Neural cell (in vitro differentiated cells): ENCODE measurements at regions not wholly inside any gene's neighbourhood (a gene's known extent, or its start where the extent isn't known, plus 50 kb on each side); places are given as distances from the start of the nearest gene placed in this dataset.

Source experiments
- H2AFZ ChIP-seq: fragments of 200-600, 300-800 bp; sonication (generic), shearing (Covaris generic); 2 replicates; pipeline ENCODE4 v1.6.0; 2014; ENCODE audit warnings: low read depth, mild to moderate bottlenecking, antibody characterized with exemption, low read length, moderate library complexity
- H3F3A ChIP-seq: fragments of 200-600 bp; shearing (Covaris generic); 2 replicates; pipeline ENCODE4 v1.6.1; 2016; ENCODE audit warnings: mild to moderate bottlenecking, moderate library complexity, mixed read lengths, antibody characterized with exemption, low read length; ENCODE audit not compliant: insufficient read depth, poor library complexity, severe bottlenecking
- H3K27ac ChIP-seq: fragments of 200-600, 300-800 bp; sonication (generic), shearing (Covaris generic); 2 replicates; pipeline ENCODE4 v1.5.1; 2014; ENCODE audit warnings: mild to moderate bottlenecking, low read length, moderate library complexity
- H3K27me3 ChIP-seq: fragments of 300-800, 200-600 bp; sonication (generic), shearing (Covaris generic); 2 replicates; pipeline ENCODE4 v1.6.0; 2014; ENCODE audit warnings: mild to moderate bottlenecking, low read depth, low read length, moderate library complexity; ENCODE audit not compliant: insufficient read depth
- H3K36me3 ChIP-seq: fragments of 300-800, 200-600 bp; sonication (generic), shearing (Covaris generic); 2 replicates; pipeline ENCODE4 v1.5.1; 2014; ENCODE audit warnings: mild to moderate bottlenecking, antibody characterized with exemption, low read length, moderate library complexity; ENCODE audit not compliant: insufficient read depth
- H3K4me2 ChIP-seq: fragments of 300-800, 200-600 bp; sonication (generic), shearing (Covaris generic); 2 replicates; pipeline ENCODE4 v1.6.0; 2014; ENCODE audit warnings: mild to moderate bottlenecking, low read length
- H3K4me3 ChIP-seq: fragments of 300-800, 200-600 bp; sonication (generic), shearing (Covaris generic); 2 replicates; pipeline ENCODE4 v1.5.1; 2014; ENCODE audit warnings: mild to moderate bottlenecking, low read length, moderate library complexity
- H3K79me2 ChIP-seq: fragments of 200-600 bp; shearing (Covaris generic); replicated peaks from 2 replicates; pipeline ENCODE4 v1.6.0; 2014; ENCODE audit warnings: mild to moderate bottlenecking, low read length, moderate library complexity; ENCODE audit not compliant: insufficient read depth
- H3K9ac ChIP-seq: fragments of 300-800, 200-600 bp; sonication (generic), shearing (Covaris generic); 2 replicates; pipeline ENCODE4 v1.6.1; 2016; ENCODE audit warnings: mild to moderate bottlenecking, low read length, mixed read lengths
- H3K9me2 ChIP-seq: fragments of 200-600 bp; shearing (Covaris generic); 2 replicates; pipeline ENCODE4 v1.6.1; 2016; ENCODE audit warnings: mild to moderate bottlenecking, low read length, mixed read lengths; ENCODE audit not compliant: insufficient read depth
- H3K9me3 ChIP-seq: fragments of 200-600, 300-800 bp; sonication (generic), shearing (Covaris generic); 2 replicates; pipeline ENCODE4 v1.6.1; 2016; ENCODE audit warnings: mild to moderate bottlenecking, mixed run types, low read length, moderate library complexity, mixed read lengths
- H4K20me1 ChIP-seq: fragments of 200-600 bp; shearing (Covaris generic); 2 replicates; pipeline ENCODE4 v1.6.1; 2016; ENCODE audit warnings: mild to moderate bottlenecking, mixed run types; ENCODE audit not compliant: insufficient read depth
- EP300 ChIP-seq: fragments of 450-650 bp; conservative IDR thresholded peaks from 2 replicates; pipeline ENCODE4 v1.6.1; 2014; ENCODE audit warnings: antibody characterized with exemption, mild to moderate bottlenecking, moderate library complexity; ENCODE audit not compliant: poor library complexity, severe bottlenecking
- EZH2 ChIP-seq: fragments of 200-600, 300-800 bp; shearing (Covaris generic), sonication (generic); IDR thresholded peaks from 2 replicates; pipeline ENCODE4 v1.6.1; 2014; ENCODE audit warnings: antibody characterized with exemption, low read length, borderline replicate concordance, mild to moderate bottlenecking; ENCODE audit not compliant: insufficient read depth, poor library complexity, severe bottlenecking
- MXI1 ChIP-seq: fragments of 450-650 bp; conservative IDR thresholded peaks from 2 replicates; pipeline ENCODE4 v1.6.1; 2014; ENCODE audit warnings: antibody characterized with exemption, mild to moderate bottlenecking; ENCODE audit not compliant: poor library complexity, severe bottlenecking
- POLR2AphosphoS5 ChIP-seq: IDR thresholded peaks from 2 replicates; pipeline ENCODE4 v1.6.1; 2012
- RAD21 ChIP-seq: fragments of 450-650 bp; conservative IDR thresholded peaks from 2 replicates; pipeline ENCODE4 v1.6.1; 2014; ENCODE audit warnings: antibody characterized with exemption, mild to moderate bottlenecking, moderate library complexity
- SMC3 ChIP-seq: fragments of 450-650 bp; conservative IDR thresholded peaks from 2 replicates; pipeline ENCODE4 v1.6.1; 2014; ENCODE audit warnings: antibody characterized with exemption, mild to moderate bottlenecking, moderate library complexity; ENCODE audit not compliant: poor library complexity
- TAF1 ChIP-seq: IDR thresholded peaks from 2 replicates; pipeline ENCODE4 v1.6.1; 2012; ENCODE audit warnings: low read depth
- TF ChIP-seq, protein P1 (sequence below): IDR thresholded peaks from 2 replicates; pipeline ENCODE4 v1.6.1; 2012; ENCODE audit warnings: borderline replicate concordance
- TF ChIP-seq, protein P2 (sequence below): fragments of 450-650 bp; IDR thresholded peaks from 2 replicates; pipeline ENCODE4 v1.5.1; 2014; ENCODE audit warnings: antibody characterized with exemption, mild to moderate bottlenecking, moderate library complexity; ENCODE audit not compliant: poor library complexity, severe bottlenecking

DNA sequence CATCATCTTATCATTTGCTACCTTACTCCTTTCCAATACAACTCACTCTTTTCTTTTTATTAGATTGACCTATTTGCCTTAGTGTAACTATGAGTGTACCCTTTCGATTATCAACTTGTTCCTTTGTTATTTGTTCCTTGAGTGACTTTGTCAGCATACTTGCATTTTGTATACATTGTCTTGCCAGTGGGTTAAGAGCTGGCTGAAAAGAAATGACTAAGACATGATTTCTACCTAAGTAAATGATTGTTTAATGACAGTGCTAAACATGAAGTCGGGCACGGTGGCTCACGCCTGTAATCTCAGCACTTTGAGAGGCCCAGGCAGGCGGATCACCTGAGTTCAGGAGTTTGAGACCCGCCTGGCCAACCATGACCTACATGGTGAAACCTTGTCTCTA is 1042.3 kb downstream of the TBL1XR1 start:
- H3K4me3 ChIP-seq: no peak overlapping the region
- no peaks in the 10 kb centered on the region for H3K9me3 ChIP-seq
- no peak overlapping the region for H2AFZ ChIP-seq
- H3F3A ChIP-seq: no peaks in the 10 kb centered on the region
- H3K9ac ChIP-seq: no peak overlapping the region
- H4K20me1 ChIP-seq: no peaks in the 10 kb centered on the region
- H3K4me2 ChIP-seq: no peak overlapping the region
- TF ChIP-seq, protein P1, sequence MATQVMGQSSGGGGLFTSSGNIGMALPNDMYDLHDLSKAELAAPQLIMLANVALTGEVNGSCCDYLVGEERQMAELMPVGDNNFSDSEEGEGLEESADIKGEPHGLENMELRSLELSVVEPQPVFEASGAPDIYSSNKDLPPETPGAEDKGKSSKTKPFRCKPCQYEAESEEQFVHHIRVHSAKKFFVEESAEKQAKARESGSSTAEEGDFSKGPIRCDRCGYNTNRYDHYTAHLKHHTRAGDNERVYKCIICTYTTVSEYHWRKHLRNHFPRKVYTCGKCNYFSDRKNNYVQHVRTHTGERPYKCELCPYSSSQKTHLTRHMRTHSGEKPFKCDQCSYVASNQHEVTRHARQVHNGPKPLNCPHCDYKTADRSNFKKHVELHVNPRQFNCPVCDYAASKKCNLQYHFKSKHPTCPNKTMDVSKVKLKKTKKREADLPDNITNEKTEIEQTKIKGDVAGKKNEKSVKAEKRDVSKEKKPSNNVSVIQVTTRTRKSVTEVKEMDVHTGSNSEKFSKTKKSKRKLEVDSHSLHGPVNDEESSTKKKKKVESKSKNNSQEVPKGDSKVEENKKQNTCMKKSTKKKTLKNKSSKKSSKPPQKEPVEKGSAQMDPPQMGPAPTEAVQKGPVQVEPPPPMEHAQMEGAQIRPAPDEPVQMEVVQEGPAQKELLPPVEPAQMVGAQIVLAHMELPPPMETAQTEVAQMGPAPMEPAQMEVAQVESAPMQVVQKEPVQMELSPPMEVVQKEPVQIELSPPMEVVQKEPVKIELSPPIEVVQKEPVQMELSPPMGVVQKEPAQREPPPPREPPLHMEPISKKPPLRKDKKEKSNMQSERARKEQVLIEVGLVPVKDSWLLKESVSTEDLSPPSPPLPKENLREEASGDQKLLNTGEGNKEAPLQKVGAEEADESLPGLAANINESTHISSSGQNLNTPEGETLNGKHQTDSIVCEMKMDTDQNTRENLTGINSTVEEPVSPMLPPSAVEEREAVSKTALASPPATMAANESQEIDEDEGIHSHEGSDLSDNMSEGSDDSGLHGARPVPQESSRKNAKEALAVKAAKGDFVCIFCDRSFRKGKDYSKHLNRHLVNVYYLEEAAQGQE: no peak
- TF ChIP-seq SMC3: no peak
- TF ChIP-seq POLR2AphosphoS5: no peak
- TF ChIP-seq MXI1: no peak
- no peak for TF ChIP-seq EZH2
- no peaks in the 10 kb centered on the region for H3K9me2 ChIP-seq
- no peaks in the 10 kb centered on the region for H3K36me3 ChIP-seq
- H3K27me3 ChIP-seq: no peaks in the 10 kb centered on the region
- H3K27ac ChIP-seq: no peak overlapping the region
- H3K79me2 ChIP-seq: no peaks in the 10 kb centered on the region

DNA sequence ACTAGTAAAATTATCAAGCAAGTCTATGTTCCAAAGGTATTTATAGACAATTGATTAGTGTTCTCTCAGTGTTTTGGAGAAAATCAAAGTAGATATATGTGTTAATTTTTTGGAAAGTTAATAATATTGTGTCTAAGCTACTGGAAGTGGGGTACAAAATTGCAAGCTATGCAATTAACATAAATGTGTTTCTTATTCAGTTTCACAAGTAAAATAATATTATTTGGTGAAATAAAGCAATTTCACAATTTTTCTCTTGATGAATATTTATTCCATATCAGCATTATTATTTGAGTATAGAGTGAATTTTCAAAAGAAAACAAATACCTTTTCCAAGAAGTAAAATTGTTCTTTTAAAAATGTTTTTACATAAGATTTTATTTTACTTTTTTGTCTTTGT is 1047.7 kb downstream of the TBL1XR1 start:
- no peaks in the 10 kb centered on the region for H3K36me3 ChIP-seq
- H3F3A ChIP-seq: no peaks in the 10 kb centered on the region
- no peak overlapping the region for H3K4me2 ChIP-seq
- H3K27me3 ChIP-seq: no peaks in the 10 kb centered on the region
- no peak overlapping the region for H3K9ac ChIP-seq
- TF ChIP-seq, protein P1: no peak
- H2AFZ ChIP-seq: no peak overlapping the region
- no peaks in the 10 kb centered on the region for H3K9me3 ChIP-seq
- no peaks in the 10 kb centered on the region for H4K20me1 ChIP-seq
- no peak overlapping the region for H3K4me3 ChIP-seq
- H3K27ac ChIP-seq: no peak overlapping the region
- H3K79me2 ChIP-seq: no peaks in the 10 kb centered on the region
- no peaks in the 10 kb centered on the region for H3K9me2 ChIP-seq

DNA sequence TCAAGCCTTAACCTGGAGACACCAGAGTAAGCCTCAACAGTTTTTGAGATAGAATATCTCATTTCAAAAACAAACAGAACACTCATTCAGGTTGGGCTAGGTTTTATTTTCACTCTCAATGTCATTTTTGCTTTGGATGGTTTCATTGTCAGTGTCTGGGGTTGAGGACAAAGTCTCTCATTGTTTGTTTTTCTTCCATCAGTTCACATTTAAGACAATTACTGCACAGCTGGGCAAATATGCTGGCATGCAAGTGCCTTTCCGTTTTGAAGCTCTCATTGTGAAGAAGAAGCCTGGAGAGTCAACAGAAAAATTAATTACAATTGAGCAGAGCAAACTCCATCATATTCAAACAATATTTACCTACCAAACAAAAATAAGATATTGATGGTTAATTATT is 1050.0 kb downstream of the TBL1XR1 start:
- H3K27me3 ChIP-seq: no peaks in the 10 kb centered on the region
- H3K9ac ChIP-seq: no peak overlapping the region
- H3K4me2 ChIP-seq: no peak overlapping the region
- H2AFZ ChIP-seq: no peak overlapping the region
- no peak overlapping the region for H3K4me3 ChIP-seq
- TF ChIP-seq, protein P2, sequence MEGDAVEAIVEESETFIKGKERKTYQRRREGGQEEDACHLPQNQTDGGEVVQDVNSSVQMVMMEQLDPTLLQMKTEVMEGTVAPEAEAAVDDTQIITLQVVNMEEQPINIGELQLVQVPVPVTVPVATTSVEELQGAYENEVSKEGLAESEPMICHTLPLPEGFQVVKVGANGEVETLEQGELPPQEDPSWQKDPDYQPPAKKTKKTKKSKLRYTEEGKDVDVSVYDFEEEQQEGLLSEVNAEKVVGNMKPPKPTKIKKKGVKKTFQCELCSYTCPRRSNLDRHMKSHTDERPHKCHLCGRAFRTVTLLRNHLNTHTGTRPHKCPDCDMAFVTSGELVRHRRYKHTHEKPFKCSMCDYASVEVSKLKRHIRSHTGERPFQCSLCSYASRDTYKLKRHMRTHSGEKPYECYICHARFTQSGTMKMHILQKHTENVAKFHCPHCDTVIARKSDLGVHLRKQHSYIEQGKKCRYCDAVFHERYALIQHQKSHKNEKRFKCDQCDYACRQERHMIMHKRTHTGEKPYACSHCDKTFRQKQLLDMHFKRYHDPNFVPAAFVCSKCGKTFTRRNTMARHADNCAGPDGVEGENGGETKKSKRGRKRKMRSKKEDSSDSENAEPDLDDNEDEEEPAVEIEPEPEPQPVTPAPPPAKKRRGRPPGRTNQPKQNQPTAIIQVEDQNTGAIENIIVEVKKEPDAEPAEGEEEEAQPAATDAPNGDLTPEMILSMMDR: no peak
- no peak for TF ChIP-seq MXI1
- TF ChIP-seq, protein P1: no peak
- TF ChIP-seq POLR2AphosphoS5: no peak
- no peak for TF ChIP-seq TAF1
- no peak for TF ChIP-seq RAD21
- no peak for TF ChIP-seq EP300
- no peak for TF ChIP-seq EZH2
- TF ChIP-seq SMC3: no peak
- H3F3A ChIP-seq: no peaks in the 10 kb centered on the region
- no peaks in the 10 kb centered on the region for H3K79me2 ChIP-seq
- no peaks in the 10 kb centered on the region for H3K36me3 ChIP-seq
- H4K20me1 ChIP-seq: no peaks in the 10 kb centered on the region
- no peaks in the 10 kb centered on the region for H3K9me2 ChIP-seq
- no peaks in the 10 kb centered on the region for H3K9me3 ChIP-seq
- H3K27ac ChIP-seq: no peak overlapping the region
